ENCODE measurements at regions not wholly inside any gene's neighbourhood (a gene's known extent, or its start where the extent isn't known, plus 50 kb on each side); places are given as distances from the start of the nearest gene placed in this dataset.
"Not testable (repeated sequence)": the region's sequence is repeated elsewhere in the genome, so short reads cannot be mapped to it uniquely, and the experiment has no call there.

DNA sequence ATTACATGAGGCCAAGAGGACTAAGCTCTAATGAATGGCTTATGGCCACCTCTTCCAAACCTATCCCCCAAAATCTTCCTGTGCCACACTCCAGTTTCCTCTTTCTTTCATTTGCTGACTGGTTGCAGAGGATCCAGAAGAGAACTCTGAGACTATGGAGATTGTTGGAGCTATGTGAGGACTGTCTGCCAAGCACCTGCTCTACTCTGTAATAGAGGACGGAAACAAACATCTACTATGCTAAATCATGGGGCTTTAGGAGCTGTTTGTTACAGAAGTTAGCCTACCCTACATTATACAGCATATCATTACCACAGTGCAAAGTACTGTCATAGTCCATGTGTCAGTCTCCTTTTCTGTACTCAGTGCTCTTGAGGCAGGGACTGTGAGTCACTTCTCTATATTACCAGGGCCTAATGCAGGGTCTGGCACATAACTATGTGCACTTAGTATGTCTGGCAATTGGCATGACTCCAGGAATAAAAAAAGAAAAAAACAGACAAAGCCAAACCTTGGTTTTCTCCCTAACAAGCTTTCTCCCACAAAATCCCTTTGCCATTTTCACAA is 95.1 kb downstream of the RPAP3 start:
- Histone ChIP-seq H3K4me3 (ENCODE audit: control insufficient read depth in 1 of 2, extremely low read depth in 1 of 2, low read length in 1 of 2) (no peak overlapping the region), H3K9me3 (no peaks in the 10 kb centered on the region), H3K4me1 (ENCODE audit: control insufficient read depth in 1 of 2, extremely low read depth in 1 of 2, insufficient read depth in 2 of 2, low read length in 2 of 2) (no peaks in the 10 kb centered on the region), H3K36me3 (ENCODE audit: control insufficient read depth in 2 of 2, extremely low read depth in 1 of 2, insufficient read depth in 1 of 2, low read length in 1 of 2) (no peaks in the 10 kb centered on the region), H3K27ac (ENCODE audit: low read length) (no peak overlapping the region), H3K27me3 (replicated peaks in 1 of 2; ENCODE audit: control insufficient read depth in 2 of 2, extremely low read depth in 1 of 2, insufficient read depth in 2 of 2, low read length in 1 of 2) (no peaks in the 10 kb centered on the region)
- H3K4me3 Mint-ChIP-seq = no peak overlapping the region
- H3K27me3 Mint-ChIP-seq = no peaks in the 10 kb centered on the region
- H3K36me3 Mint-ChIP-seq = peaks cover 51% of the 10 kb centered on the region
- H3K4me1 Mint-ChIP-seq = no peaks in the 10 kb centered on the region
- H3K27ac Mint-ChIP-seq = no peak overlapping the region
- ATAC-seq (replicated peaks in 1 of 4) (no peak), DNase-seq (no peak)
- CTCF ChIA-PET = no interaction called here
- POLR2A ChIA-PET = interaction anchor here in 1 of 2 donors (0.6 kb wide), 1 partner anchor 83 kb away, joined by 3 read pairs; no protein-coding TSS in a partner anchor
- H3K9me3 Mint-ChIP-seq = peaks cover 26 to 41% (median 31%) of the 10 kb centered on the region in 3 donors
- no CpG with 5 or more reads among the region's 1 CpG for WGBS (ENCODE audit: insufficient coverage)

DNA sequence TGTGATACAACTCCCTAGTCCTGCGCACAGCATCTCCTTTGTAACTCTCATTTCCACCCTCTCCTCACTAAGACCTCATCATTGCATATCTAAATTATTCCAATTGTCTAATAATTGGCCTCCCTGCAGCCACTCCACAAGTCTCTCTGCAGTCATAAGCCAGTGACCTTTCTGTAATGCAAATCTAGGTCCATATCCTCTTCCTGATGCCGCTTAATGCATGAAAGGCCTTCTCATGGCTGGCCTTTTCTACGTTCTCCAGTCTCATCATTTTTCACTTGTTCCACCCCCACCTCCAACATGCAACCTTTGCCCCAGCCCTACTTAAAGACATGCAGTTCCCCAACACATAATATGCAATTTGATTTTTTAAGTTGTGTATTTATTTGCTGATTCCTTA is 96.0 kb downstream of the RPAP3 start:
- WGBS (ENCODE audit: insufficient coverage) = 78% methylated on average over 2 of the region's 3 CpGs
- Mint-ChIP-seq H3K9me3 (peaks cover 30 to 40% (median 30%) of the 10 kb centered on the region in 3 donors), H3K4me1 (peaks cover 0 to under 1% (median 0%) of the 10 kb centered on the region in 3 donors), H3K4me3 (no peak overlapping the region), H3K27ac (no peak overlapping the region), H3K27me3 (no peaks in the 10 kb centered on the region), H3K36me3 (peaks cover 55% of the 10 kb centered on the region)
- CTCF ChIA-PET = no interaction called here
- Histone ChIP-seq H3K27me3 (replicated peaks in 1 of 2; ENCODE audit: control insufficient read depth in 2 of 2, extremely low read depth in 1 of 2, insufficient read depth in 2 of 2, low read length in 1 of 2) (no peaks in the 10 kb centered on the region), H3K9me3 (no peaks in the 10 kb centered on the region), H3K4me1 (ENCODE audit: control insufficient read depth in 1 of 2, extremely low read depth in 1 of 2, insufficient read depth in 2 of 2, low read length in 2 of 2) (no peaks in the 10 kb centered on the region), H3K27ac (ENCODE audit: low read length) (no peak overlapping the region), H3K4me3 (ENCODE audit: control insufficient read depth in 1 of 2, extremely low read depth in 1 of 2, low read length in 1 of 2) (no peak overlapping the region), H3K36me3 (ENCODE audit: control insufficient read depth in 2 of 2, extremely low read depth in 1 of 2, insufficient read depth in 1 of 2, low read length in 1 of 2) (no peaks in the 10 kb centered on the region)
- ATAC-seq (replicated peaks in 1 of 4) (no peak), DNase-seq (no peak)
- POLR2A ChIA-PET = no interaction called here

- H3K27ac ChIP-seq (ENCODE audit: low read length); DNase-seq; H3K27ac Mint-ChIP-seq; H3K4me3 ChIP-seq (ENCODE audit: control insufficient read depth in 1 of 2, extremely low read depth in 1 of 2, low read length in 1 of 2); H3K27me3 ChIP-seq (replicated peaks in 1 of 2; ENCODE audit: control insufficient read depth in 2 of 2, extremely low read depth in 1 of 2, insufficient read depth in 2 of 2, low read length in 1 of 2); H3K4me1 ChIP-seq (ENCODE audit: control insufficient read depth in 1 of 2, extremely low read depth in 1 of 2, insufficient read depth in 2 of 2, low read length in 2 of 2); POLR2A ChIA-PET; H3K36me3 ChIP-seq (ENCODE audit: control insufficient read depth in 2 of 2, extremely low read depth in 1 of 2, insufficient read depth in 1 of 2, low read length in 1 of 2); CTCF ChIA-PET; H3K4me3 Mint-ChIP-seq; H3K27me3 Mint-ChIP-seq; ATAC-seq (replicated peaks in 1 of 4); H3K4me1 Mint-ChIP-seq; H3K9me3 ChIP-seq: not testable (repeated sequence)
- WGBS (ENCODE audit: insufficient coverage) = 70% methylated on average over 3 of the region's 4 CpGs
- H3K36me3 Mint-ChIP-seq = peaks cover 46% of the 10 kb centered on the region
- H3K9me3 Mint-ChIP-seq = peaks cover 23 to 35% (median 31%) of the 10 kb centered on the region in 3 donors
These were observed 97.2 kb downstream of the RPAP3 start for GRCh38 chr12:47608671-47609070.

DNA sequence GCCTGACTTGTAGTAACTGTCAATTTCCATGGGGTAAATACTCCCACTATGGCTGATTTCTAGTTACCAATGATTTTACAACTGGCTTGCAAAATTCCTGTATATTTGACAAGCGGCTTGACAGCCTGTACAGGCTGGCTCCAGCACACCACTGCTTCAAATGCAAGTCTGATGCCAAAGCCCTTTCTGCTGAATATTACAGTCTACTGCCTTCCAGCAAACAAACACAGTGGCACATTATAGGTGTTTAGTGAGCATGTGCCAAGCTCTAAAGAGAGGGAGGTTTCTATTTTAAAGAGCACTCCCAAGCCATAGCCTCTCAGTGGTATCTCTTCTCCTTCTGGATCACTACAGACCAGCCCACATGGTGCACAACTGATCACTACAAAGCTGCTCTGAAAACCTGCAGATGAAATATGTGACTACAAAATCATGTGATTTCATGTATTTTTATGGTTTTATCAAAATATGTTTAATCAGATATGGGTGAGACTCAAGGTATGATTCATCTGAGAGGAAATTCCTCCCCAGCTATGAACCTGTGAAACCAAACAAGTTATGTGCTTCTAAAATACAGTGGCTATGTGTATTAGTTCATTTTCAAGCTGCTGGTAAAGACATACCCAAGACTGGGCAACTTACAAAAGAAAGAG is 101.5 kb downstream of the RPAP3 start:
- WGBS (ENCODE audit: insufficient coverage) = no CpG with 5 or more reads among the region's 1 CpG
- POLR2A ChIA-PET = no interaction called here
- CTCF ChIA-PET = no interaction called here

DNA sequence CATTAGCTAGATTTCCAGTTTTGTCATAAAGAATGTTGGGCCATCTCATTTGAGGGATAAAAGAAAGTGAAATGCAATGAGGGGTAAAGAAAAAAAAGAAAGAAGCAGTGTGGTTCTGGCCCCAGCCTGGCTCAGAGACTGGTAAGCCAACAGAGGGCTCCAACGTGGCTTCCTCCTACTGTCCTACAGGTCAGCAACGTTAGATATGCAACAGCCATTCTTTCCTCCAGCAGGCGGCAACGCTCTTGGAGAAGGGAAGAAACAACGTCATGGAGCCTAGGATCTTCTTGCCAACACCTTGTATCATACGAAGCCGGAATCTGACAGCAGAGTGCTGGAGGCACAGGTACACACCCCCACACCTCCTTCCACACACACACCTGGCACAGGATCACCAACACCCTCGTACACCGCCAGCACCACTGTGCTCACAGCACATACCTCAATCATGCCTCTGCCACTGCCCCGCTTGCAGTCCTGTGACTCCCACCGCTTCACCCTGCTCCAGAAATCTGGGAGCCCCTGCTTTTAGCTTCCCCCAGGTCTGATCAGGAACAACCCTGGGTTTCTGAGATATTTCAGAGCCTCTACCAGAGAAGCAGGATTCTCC is 102.8 kb downstream of the RPAP3 start:
- WGBS (ENCODE audit: insufficient coverage) = 88% methylated on average over 9 of the region's 11 CpGs
- Mint-ChIP-seq H3K27ac (no peak overlapping the region), H3K36me3 (peaks cover 28% of the 10 kb centered on the region), H3K9me3 (peaks cover 15 to 27% (median 17%) of the 10 kb centered on the region in 3 donors), H3K27me3 (no peaks in the 10 kb centered on the region), H3K4me1 (peaks cover 0 to 2% (median 0%) of the 10 kb centered on the region in 3 donors), H3K4me3 (no peak overlapping the region)
- ATAC-seq (replicated peaks in 1 of 4) = no peak
- no peaks in the 10 kb centered on the region for H3K36me3 ChIP-seq (ENCODE audit: control insufficient read depth in 2 of 2, extremely low read depth in 1 of 2, insufficient read depth in 1 of 2, low read length in 1 of 2)
- POLR2A ChIA-PET = no interaction called here
- no peaks in the 10 kb centered on the region for H3K27me3 ChIP-seq (replicated peaks in 1 of 2; ENCODE audit: control insufficient read depth in 2 of 2, extremely low read depth in 1 of 2, insufficient read depth in 2 of 2, low read length in 1 of 2)
- CTCF ChIA-PET = no interaction called here
- DNase-seq = no peak
- no peaks in the 10 kb centered on the region for H3K9me3 ChIP-seq
- H3K27ac ChIP-seq (ENCODE audit: low read length) = no peak overlapping the region
- no peaks in the 10 kb centered on the region for H3K4me1 ChIP-seq (ENCODE audit: control insufficient read depth in 1 of 2, extremely low read depth in 1 of 2, insufficient read depth in 2 of 2, low read length in 2 of 2)
- no peak overlapping the region for H3K4me3 ChIP-seq (ENCODE audit: control insufficient read depth in 1 of 2, extremely low read depth in 1 of 2, low read length in 1 of 2)

More for the DNA sequence above, 101.5 kb downstream of the RPAP3 start:
- no peaks in the 10 kb centered on the region for H3K9me3 ChIP-seq
- no peaks in the 10 kb centered on the region for H3K27me3 ChIP-seq (replicated peaks in 1 of 2; ENCODE audit: control insufficient read depth in 2 of 2, extremely low read depth in 1 of 2, insufficient read depth in 2 of 2, low read length in 1 of 2)
- H3K27ac ChIP-seq (ENCODE audit: low read length) = no peak overlapping the region
- no peaks in the 10 kb centered on the region for H3K36me3 ChIP-seq (ENCODE audit: control insufficient read depth in 2 of 2, extremely low read depth in 1 of 2, insufficient read depth in 1 of 2, low read length in 1 of 2)
- H3K4me3 ChIP-seq (ENCODE audit: control insufficient read depth in 1 of 2, extremely low read depth in 1 of 2, low read length in 1 of 2) = no peak overlapping the region
- no peak overlapping the region for H3K27ac Mint-ChIP-seq
- DNase-seq = no peak
- no peaks in the 10 kb centered on the region for H3K27me3 Mint-ChIP-seq
- peaks cover 17 to 27% (median 20%) of the 10 kb centered on the region in 3 donors for H3K9me3 Mint-ChIP-seq
- H3K4me3 Mint-ChIP-seq = no peak overlapping the region
- no peak for ATAC-seq (replicated peaks in 1 of 4)
- peaks cover 30% of the 10 kb centered on the region for H3K36me3 Mint-ChIP-seq
- H3K4me1 ChIP-seq (ENCODE audit: control insufficient read depth in 1 of 2, extremely low read depth in 1 of 2, insufficient read depth in 2 of 2, low read length in 2 of 2) = no peaks in the 10 kb centered on the region
- H3K4me1 Mint-ChIP-seq = peaks cover 0 to 2% (median 0%) of the 10 kb centered on the region in 3 donors

DNA sequence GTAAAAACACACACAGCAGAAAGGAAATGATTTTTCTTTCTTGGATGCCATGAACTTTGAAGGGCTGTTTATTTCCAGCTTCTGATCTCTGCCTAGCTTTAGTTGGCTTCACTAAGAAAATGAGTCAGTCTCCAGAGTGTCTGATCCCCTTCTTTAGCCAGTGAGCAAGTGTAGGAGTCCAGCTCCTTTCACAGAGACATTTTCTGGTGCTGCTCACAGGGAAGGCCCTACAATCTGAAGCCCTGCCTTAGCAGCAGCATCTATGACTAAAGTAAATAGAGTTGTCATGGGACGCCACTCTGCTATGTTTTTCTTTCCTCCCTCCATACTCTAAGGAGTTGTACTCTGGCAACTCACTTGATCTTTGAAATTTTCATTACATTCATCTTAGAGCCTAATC is 103.5 kb downstream of the RPAP3 start:
- H3K9me3 Mint-ChIP-seq = peaks cover 10 to 20% (median 10%) of the 10 kb centered on the region in 3 donors
- no CpG with 5 or more reads among the region's 1 CpG for WGBS (ENCODE audit: insufficient coverage)
- no peak overlapping the region for H3K4me3 ChIP-seq (ENCODE audit: control insufficient read depth in 1 of 2, extremely low read depth in 1 of 2, low read length in 1 of 2)
- peaks cover 0 to 2% (median 0%) of the 10 kb centered on the region in 3 donors for H3K4me1 Mint-ChIP-seq
- no peak overlapping the region for H3K27ac ChIP-seq (ENCODE audit: low read length)
- no peaks in the 10 kb centered on the region for H3K27me3 ChIP-seq (replicated peaks in 1 of 2; ENCODE audit: control insufficient read depth in 2 of 2, extremely low read depth in 1 of 2, insufficient read depth in 2 of 2, low read length in 1 of 2)
- ChIA-PET CTCF (no interaction called here), POLR2A (interaction anchor here in 1 of 2 donors (0.7 kb wide), 1 partner anchor 989 kb away, joined by 4 read pairs; no protein-coding TSS in a partner anchor)
- H3K36me3 ChIP-seq (ENCODE audit: control insufficient read depth in 2 of 2, extremely low read depth in 1 of 2, insufficient read depth in 1 of 2, low read length in 1 of 2) = no peaks in the 10 kb centered on the region
- no peak for DNase-seq
- H3K36me3 Mint-ChIP-seq = peaks cover 20% of the 10 kb centered on the region
- H3K9me3 ChIP-seq = no peaks in the 10 kb centered on the region
- H3K27ac Mint-ChIP-seq = no peak overlapping the region
- no peaks in the 10 kb centered on the region for H3K27me3 Mint-ChIP-seq
- no peak overlapping the region for H3K4me3 Mint-ChIP-seq
- no peak for ATAC-seq (replicated peaks in 1 of 4)
- H3K4me1 ChIP-seq (ENCODE audit: control insufficient read depth in 1 of 2, extremely low read depth in 1 of 2, insufficient read depth in 2 of 2, low read length in 2 of 2) = no peaks in the 10 kb centered on the region

Measured in T-cell (primary cell).